ENCODE measurements at regions not wholly inside any gene's neighbourhood (a gene's known extent, or its start where the extent isn't known, plus 50 kb on each side); places are given as distances from the start of the nearest gene placed in this dataset.

DNA sequence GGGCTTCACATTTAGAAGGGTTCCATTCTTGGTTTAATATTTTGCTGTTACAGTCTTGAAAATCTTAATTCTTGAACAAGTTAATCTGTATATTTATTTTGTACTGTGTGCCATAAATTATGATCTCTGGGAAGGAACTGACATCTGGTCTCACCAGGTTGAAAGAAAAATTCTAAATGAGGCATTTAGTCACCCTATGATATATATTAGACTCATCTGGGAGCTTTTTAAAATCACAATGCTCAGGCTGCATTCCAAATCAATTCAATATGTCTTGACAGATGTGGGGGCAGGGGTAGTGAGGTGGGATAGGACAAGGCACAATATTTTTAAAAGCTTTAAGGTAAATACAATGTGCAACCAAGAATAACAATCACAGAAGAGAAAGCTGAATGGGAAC, 569.2 kb downstream of the PRR16 start:
- no peak for TF ChIP-seq POLR2A (IDR thresholded peaks at IDR 0.05; ENCODE audit: borderline replicate concordance, extremely low read depth, insufficient read depth, insufficient read length)
- TF ChIP-seq POLR2AphosphoS5 (IDR thresholded peaks at IDR 0.05; ENCODE audit: low read depth, low read length), result no peak
- TF ChIP-seq, protein P1, sequence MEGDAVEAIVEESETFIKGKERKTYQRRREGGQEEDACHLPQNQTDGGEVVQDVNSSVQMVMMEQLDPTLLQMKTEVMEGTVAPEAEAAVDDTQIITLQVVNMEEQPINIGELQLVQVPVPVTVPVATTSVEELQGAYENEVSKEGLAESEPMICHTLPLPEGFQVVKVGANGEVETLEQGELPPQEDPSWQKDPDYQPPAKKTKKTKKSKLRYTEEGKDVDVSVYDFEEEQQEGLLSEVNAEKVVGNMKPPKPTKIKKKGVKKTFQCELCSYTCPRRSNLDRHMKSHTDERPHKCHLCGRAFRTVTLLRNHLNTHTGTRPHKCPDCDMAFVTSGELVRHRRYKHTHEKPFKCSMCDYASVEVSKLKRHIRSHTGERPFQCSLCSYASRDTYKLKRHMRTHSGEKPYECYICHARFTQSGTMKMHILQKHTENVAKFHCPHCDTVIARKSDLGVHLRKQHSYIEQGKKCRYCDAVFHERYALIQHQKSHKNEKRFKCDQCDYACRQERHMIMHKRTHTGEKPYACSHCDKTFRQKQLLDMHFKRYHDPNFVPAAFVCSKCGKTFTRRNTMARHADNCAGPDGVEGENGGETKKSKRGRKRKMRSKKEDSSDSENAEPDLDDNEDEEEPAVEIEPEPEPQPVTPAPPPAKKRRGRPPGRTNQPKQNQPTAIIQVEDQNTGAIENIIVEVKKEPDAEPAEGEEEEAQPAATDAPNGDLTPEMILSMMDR (IDR thresholded peaks at IDR 0.05 in 2 of 3, conservative IDR thresholded peaks at IDR 0.05 in 1 of 3; ENCODE audit: borderline replicate concordance in 1 of 3, insufficient read depth in 1 of 3, low read depth in 2 of 3, low read length in 2 of 3), result no peak
- TF ChIP-seq YY1 (IDR thresholded peaks at IDR 0.05; ENCODE audit: extremely low read depth, insufficient replicate concordance, low read depth, low read length), result no peak
- TF ChIP-seq, protein P2, sequence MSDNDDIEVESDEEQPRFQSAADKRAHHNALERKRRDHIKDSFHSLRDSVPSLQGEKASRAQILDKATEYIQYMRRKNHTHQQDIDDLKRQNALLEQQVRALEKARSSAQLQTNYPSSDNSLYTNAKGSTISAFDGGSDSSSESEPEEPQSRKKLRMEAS (IDR thresholded peaks at IDR 0.05), result no peak
- no peak for TF ChIP-seq SIN3A (IDR thresholded peaks at IDR 0.05; ENCODE audit: low read depth)
- no peak for TF ChIP-seq EZH2 (IDR thresholded peaks at IDR 0.05)
- TF ChIP-seq, protein P3, sequence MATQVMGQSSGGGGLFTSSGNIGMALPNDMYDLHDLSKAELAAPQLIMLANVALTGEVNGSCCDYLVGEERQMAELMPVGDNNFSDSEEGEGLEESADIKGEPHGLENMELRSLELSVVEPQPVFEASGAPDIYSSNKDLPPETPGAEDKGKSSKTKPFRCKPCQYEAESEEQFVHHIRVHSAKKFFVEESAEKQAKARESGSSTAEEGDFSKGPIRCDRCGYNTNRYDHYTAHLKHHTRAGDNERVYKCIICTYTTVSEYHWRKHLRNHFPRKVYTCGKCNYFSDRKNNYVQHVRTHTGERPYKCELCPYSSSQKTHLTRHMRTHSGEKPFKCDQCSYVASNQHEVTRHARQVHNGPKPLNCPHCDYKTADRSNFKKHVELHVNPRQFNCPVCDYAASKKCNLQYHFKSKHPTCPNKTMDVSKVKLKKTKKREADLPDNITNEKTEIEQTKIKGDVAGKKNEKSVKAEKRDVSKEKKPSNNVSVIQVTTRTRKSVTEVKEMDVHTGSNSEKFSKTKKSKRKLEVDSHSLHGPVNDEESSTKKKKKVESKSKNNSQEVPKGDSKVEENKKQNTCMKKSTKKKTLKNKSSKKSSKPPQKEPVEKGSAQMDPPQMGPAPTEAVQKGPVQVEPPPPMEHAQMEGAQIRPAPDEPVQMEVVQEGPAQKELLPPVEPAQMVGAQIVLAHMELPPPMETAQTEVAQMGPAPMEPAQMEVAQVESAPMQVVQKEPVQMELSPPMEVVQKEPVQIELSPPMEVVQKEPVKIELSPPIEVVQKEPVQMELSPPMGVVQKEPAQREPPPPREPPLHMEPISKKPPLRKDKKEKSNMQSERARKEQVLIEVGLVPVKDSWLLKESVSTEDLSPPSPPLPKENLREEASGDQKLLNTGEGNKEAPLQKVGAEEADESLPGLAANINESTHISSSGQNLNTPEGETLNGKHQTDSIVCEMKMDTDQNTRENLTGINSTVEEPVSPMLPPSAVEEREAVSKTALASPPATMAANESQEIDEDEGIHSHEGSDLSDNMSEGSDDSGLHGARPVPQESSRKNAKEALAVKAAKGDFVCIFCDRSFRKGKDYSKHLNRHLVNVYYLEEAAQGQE (IDR thresholded peaks at IDR 0.05; ENCODE audit: low read depth), result no peak
- no peak for TF ChIP-seq ZFX (IDR thresholded peaks at IDR 0.05)
- TF ChIP-seq TCF7L2 (IDR thresholded peaks at IDR 0.05; ENCODE audit: borderline replicate concordance, extremely low read depth, insufficient read depth, insufficient read length), result no peak
- TF ChIP-seq ELF1 (IDR thresholded peaks at IDR 0.05; ENCODE audit: borderline replicate concordance, low read depth), result no peak
- no peak for TF ChIP-seq RAD21 (IDR thresholded peaks at IDR 0.05; ENCODE audit: low read depth)

Data from HCT116 (cell line).